ENCODE measurements at regions not wholly inside any gene's neighbourhood (a gene's known extent, or its start where the extent isn't known, plus 50 kb on each side); places are given as distances from the start of the nearest gene placed in this dataset.

DNA sequence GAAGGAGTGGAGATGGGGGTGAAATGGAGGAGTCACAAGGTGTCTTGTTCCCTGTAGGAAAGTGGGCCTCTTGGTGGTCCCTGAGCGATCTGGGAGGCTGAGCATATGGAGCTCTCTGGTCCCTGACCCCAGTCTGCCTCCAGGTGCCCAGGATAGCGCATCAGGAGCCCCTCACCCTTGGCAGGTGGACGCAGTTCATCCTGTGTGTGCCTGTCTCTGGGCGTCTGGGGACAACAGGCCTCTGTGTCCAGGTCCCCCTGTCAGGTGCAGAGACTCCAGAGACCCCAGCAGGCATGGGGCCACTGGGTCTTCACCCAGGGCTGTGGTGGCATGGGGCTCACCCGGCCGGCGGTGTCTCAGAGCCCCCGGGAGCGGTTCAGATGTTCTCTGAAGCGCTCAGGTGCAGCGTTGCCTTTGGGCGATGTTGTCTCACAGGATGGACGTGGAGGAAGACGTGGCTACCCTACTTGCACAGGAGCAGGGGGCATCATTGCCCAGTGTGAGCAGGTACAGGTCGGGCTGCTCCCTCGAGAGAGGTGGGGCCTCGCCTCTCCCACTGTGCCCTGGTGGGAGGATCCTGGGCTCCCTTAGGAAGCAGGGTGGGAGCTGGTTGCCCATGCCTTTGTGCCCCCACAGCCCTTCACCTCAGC, 58.1 kb upstream of the TPM4 start:
- no peak overlapping the region for H3K4me3 ChIP-seq (ENCODE audit: low read depth, low read length)
- TF ChIP-seq, protein P1, sequence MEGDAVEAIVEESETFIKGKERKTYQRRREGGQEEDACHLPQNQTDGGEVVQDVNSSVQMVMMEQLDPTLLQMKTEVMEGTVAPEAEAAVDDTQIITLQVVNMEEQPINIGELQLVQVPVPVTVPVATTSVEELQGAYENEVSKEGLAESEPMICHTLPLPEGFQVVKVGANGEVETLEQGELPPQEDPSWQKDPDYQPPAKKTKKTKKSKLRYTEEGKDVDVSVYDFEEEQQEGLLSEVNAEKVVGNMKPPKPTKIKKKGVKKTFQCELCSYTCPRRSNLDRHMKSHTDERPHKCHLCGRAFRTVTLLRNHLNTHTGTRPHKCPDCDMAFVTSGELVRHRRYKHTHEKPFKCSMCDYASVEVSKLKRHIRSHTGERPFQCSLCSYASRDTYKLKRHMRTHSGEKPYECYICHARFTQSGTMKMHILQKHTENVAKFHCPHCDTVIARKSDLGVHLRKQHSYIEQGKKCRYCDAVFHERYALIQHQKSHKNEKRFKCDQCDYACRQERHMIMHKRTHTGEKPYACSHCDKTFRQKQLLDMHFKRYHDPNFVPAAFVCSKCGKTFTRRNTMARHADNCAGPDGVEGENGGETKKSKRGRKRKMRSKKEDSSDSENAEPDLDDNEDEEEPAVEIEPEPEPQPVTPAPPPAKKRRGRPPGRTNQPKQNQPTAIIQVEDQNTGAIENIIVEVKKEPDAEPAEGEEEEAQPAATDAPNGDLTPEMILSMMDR (IDR thresholded peaks at IDR 0.05; ENCODE audit: borderline replicate concordance, insufficient read depth, low read depth, low read length): no peak

DNA sequence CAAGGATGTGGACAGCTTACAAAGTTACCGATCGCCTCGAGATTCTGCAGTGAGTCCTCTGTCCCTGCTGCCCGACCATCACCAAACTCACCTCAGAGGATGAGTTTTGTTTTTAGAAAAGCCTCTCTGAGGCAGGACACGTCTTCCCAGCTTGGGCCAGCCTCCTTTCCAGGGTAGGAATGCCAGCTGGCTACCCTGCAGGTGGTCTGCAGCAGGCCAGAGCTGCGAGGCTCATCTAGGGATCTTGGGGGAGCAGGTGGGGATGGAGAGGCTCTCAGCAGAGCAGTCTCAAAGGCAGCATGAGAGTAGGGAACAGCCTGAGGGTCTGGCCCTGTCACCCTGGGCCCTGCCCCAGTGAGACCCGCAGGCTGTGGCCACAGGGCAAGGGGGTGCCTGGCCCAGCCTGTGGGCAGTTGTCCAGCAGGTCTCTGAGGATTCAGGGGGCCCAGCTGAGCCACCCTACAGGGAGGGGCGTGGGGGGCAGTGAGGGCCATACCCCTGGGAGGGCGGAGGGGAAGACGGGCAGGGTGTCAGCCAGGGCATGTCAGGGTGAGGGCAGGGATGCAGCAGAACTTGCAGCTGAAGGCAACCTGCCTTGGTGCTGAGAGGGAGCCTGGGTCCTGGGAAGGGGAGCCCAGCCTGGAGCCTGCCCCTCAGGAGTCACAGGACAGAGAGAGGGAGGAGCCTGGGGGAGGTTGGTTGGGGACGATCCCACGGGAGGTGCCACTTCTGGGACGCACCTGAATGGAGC, 57.3 kb upstream of the TPM4 start:
- no peak overlapping the region for H3K4me3 ChIP-seq (ENCODE audit: low read depth, low read length)
- TF ChIP-seq, protein P1 (IDR thresholded peaks at IDR 0.05; ENCODE audit: borderline replicate concordance, insufficient read depth, low read depth, low read length): no peak

DNA sequence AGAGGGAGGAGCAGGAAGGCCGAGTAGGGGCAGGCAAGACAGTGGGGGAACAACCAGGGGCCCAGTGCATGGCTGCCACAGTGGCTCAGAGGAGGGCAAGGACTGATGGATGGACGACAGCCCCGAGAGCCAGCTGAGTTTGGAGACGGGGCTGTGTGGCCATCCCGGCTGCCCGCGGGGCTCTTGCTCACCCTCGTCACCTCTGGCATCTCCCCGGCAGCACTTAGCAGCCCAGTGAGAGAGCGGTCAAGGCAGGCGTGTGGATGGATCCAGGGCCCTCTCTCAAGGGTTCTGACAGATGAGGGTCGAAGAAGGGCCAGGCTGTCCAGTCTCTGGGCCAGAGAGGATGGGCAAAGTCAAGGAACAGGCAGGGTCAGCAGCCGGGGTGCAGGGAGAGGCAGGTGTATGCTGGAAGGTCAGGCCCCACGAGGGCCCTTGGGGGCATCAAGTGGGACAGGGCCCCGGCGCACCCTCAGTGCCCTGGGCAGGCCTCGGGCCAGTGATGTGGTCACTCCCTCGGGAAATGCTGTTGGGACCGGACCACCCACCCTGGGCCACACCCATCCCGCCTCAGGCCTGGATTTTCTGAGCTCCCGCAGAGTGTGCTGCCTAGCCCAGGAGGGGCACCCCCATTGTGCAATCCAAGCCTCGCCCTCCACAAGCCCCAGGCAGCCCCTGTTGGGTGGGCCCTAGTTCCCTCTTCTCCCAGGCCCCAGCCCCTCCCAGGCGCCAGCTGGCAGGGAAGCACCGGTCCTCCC, 56.4 kb upstream of the TPM4 start:
- H3K4me3 ChIP-seq (ENCODE audit: low read depth, low read length): no peak overlapping the region
- TF ChIP-seq, protein P1 (IDR thresholded peaks at IDR 0.05; ENCODE audit: borderline replicate concordance, insufficient read depth, low read depth, low read length): no peak

DNA sequence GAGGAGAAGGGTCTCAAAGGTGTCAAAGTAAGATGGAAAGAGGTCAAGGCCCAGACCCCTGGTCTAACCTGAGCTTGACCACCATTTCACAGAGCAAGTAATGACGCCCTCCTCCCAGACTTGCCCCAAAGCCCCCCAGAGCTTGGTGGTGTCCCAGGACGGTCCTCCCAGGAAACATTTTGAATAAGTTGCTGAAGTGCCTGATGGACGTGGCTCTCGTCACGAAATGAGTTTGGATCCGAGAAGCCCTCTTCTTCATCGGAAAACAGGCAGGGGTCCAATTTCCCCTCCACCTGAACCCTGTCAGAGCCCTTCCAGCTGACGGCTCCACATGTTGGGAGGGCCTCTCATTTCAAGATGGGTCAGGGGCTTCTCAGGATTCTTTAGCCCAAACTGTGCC, 54.5 kb upstream of the TPM4 start:
- TF ChIP-seq, protein P1 (IDR thresholded peaks at IDR 0.05; ENCODE audit: borderline replicate concordance, insufficient read depth, low read depth, low read length): no peak
- H3K4me3 ChIP-seq (ENCODE audit: low read depth, low read length): no peak overlapping the region

- TF ChIP-seq, protein P1 (IDR thresholded peaks at IDR 0.05; ENCODE audit: borderline replicate concordance, insufficient read depth, low read depth, low read length): no peak
- H3K4me3 ChIP-seq (ENCODE audit: low read depth, low read length): no peak overlapping the region
Observed at GRCh38 chr19:16022251-16022650, 54.0 kb upstream of the TPM4 start.

DNA sequence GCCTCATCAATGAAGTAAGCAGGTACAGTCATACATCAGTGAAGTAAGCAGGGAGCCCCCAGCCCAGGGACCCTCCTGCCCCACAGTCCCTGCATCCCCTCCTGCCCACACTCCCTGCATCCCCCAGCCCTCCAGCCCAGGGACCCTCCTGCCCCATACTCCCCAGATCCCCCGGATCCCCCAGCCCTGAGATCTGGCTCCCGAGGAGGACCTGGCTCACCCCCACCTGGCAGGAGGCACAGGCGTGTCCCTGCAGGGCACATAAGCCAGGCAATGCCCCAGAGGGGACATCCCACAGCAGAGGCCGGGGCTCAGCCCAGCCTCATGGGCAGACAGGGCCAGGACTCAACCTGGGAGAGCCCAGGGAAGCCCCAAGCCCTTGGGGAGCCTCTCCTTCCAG, 53.6 kb upstream of the TPM4 start:
- no peak overlapping the region for H3K4me3 ChIP-seq (ENCODE audit: low read depth, low read length)
- TF ChIP-seq, protein P1 (IDR thresholded peaks at IDR 0.05; ENCODE audit: borderline replicate concordance, insufficient read depth, low read depth, low read length): no peak
